ENCODE measurements at regions not wholly inside any gene's neighbourhood (a gene's known extent, or its start where the extent isn't known, plus 50 kb on each side); places are given as distances from the start of the nearest gene placed in this dataset.

DNA sequence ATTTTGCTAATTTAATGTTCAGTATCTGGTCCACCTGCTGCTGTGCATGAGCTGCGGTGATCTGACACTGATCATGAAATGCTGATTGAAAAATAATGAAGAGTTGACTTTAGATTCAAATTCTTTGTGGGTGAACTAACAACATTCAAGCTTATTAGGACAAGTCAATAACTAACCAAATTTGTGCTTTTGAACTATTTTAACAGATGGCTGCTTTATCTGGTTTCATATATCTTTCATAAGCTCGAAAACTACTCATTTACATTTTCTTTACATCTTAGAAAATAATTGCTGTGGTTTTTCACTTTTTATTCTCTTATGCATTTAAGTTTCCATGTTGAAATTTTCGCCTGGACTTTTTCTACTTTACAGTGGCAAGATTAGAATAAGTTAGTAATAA lies 274.8 kb upstream of the CCNG1 start:
- TF ChIP-seq TAF1 (IDR thresholded peaks at IDR 0.05; ENCODE audit: borderline replicate concordance, insufficient read depth, low read length) (no peak), SIN3A (IDR thresholded peaks at IDR 0.05; ENCODE audit: borderline replicate concordance, insufficient read depth, low read length) (no peak), POLR2AphosphoS5 (IDR thresholded peaks at IDR 0.05; ENCODE audit: low read depth, low read length) (no peak), FOXP2 (optimal IDR thresholded peaks at IDR 0.05; ENCODE audit: borderline replicate concordance, extremely low read depth, extremely low read length, insufficient read depth) (no peak), REST (IDR thresholded peaks at IDR 0.05; ENCODE audit: insufficient read depth in 1 of 2, low read depth in 2 of 2, low read length in 2 of 2) (no peak)

DNA sequence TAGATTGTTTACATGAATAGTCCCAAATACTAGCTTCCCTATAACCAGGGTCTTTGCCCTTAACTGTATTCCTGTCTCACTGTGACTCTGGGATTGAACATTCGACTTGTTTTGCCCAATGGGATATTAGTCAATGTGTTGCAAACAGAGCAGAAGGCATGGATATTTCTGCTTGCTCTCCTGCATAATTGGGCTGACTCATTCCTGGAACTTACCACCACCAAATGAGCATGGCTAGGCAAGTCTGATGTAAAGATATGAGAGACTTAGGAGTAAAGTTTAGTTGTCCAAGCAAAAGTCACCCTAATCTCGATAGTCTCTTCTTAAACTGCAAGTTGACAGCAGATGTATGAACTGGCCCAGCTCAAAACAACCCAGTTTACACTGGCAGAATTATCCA lies 273.5 kb upstream of the CCNG1 start:
- TF ChIP-seq TAF1 (IDR thresholded peaks at IDR 0.05; ENCODE audit: borderline replicate concordance, insufficient read depth, low read length) (no peak), POLR2AphosphoS5 (IDR thresholded peaks at IDR 0.05; ENCODE audit: low read depth, low read length) (no peak), SIN3A (IDR thresholded peaks at IDR 0.05; ENCODE audit: borderline replicate concordance, insufficient read depth, low read length) (no peak), REST (IDR thresholded peaks at IDR 0.05; ENCODE audit: insufficient read depth in 1 of 2, low read depth in 2 of 2, low read length in 2 of 2) (no peak), FOXP2 (optimal IDR thresholded peaks at IDR 0.05; ENCODE audit: borderline replicate concordance, extremely low read depth, extremely low read length, insufficient read depth) (no peak)

DNA sequence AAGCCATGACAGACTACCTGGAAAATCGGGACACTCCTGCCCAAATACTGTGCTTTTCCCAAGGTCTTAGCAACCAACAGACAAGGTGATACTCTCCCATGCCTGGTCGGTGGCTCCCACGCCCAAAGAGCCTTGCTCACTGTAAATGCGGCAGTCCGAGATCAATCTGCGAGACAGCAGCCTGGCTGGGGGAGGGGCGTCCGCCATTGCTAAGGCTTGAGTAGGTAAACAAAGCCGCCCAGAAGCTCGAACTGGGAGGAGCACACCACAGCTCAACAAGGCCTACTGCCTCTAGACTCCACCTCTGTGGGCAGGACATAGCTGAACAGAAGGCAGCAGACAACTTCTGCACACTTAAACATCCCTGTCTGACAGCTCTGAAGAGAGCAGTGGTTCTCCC lies 272.1 kb upstream of the CCNG1 start:
- TF ChIP-seq SIN3A (IDR thresholded peaks at IDR 0.05; ENCODE audit: borderline replicate concordance, insufficient read depth, low read length) (no peak), POLR2AphosphoS5 (IDR thresholded peaks at IDR 0.05; ENCODE audit: low read depth, low read length) (no peak), TAF1 (IDR thresholded peaks at IDR 0.05; ENCODE audit: borderline replicate concordance, insufficient read depth, low read length) (no peak), REST (IDR thresholded peaks at IDR 0.05; ENCODE audit: insufficient read depth in 1 of 2, low read depth in 2 of 2, low read length in 2 of 2) (no peak), FOXP2 (optimal IDR thresholded peaks at IDR 0.05; ENCODE audit: borderline replicate concordance, extremely low read depth, extremely low read length, insufficient read depth) (no peak)

- TF ChIP-seq FOXP2 (optimal IDR thresholded peaks at IDR 0.05; ENCODE audit: borderline replicate concordance, extremely low read depth, extremely low read length, insufficient read depth): no peak
- no peak for TF ChIP-seq REST (IDR thresholded peaks at IDR 0.05; ENCODE audit: insufficient read depth in 1 of 2, low read depth in 2 of 2, low read length in 2 of 2)
Observed at GRCh38 chr5:163172540-163173338, 264.7 kb upstream of the CCNG1 start.

DNA sequence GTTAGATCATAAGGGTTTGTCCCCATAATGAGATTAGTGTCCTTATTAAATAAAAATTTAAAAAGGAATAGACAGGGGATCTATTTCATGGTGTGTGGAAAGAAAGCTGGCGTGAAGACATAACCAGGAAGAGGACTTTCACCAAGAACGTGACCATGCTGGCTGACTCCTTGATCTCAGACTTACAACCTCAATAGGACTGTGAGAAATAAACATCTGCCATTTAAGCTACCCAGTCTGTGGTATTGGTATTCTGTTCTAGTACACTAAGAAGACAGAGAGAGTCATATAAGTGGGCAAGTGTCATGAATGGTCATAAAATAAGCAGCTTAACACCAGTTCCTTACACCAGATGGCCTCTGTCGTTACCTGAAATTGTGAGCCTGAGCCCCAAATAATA lies 259.4 kb upstream of the CCNG1 start:
- no peak for TF ChIP-seq TAF1 (IDR thresholded peaks at IDR 0.05; ENCODE audit: borderline replicate concordance, insufficient read depth, low read length)
